ENCODE measurements at regions not wholly inside any gene's neighbourhood (a gene's known extent, or its start where the extent isn't known, plus 50 kb on each side); places are given as distances from the start of the nearest gene placed in this dataset.

- Histone ChIP-seq H3K79me2 (ENCODE audit: control insufficient read depth, insufficient read depth, low read length) (no peaks in the 10 kb centered on the region), H3K4me1 (replicated peaks in 1 of 2; ENCODE audit: control insufficient read depth in 2 of 2, insufficient read depth in 2 of 2, low read length in 2 of 2) (no peaks in the 10 kb centered on the region), H3K9ac (ENCODE audit: insufficient read depth in 1 of 2, low read depth in 2 of 2, low read length in 2 of 2) (no peak overlapping the region), H3K36me3 (ENCODE audit: control insufficient read depth, insufficient read depth, low read length) (no peaks in the 10 kb centered on the region), H3K27me3 (ENCODE audit: control insufficient read depth in 2 of 2, insufficient read depth in 2 of 2, low read length in 2 of 2) (no peaks in the 10 kb centered on the region), H3K4me3 (no peak overlapping the region), H3K9me3 (replicated peaks; ENCODE audit: control insufficient read depth, insufficient read depth, low read depth, low read length) (no peaks in the 10 kb centered on the region), H4K20me1 (replicated peaks; ENCODE audit: control insufficient read depth, insufficient read depth, low read length) (no peaks in the 10 kb centered on the region), H3K27ac (ENCODE audit: extremely low read depth, low read depth, low read length) (no peak overlapping the region), H2AFZ (ENCODE audit: low read depth, low read length) (no peak overlapping the region), H3K9me1 (ENCODE audit: control insufficient read depth, insufficient read depth, low read length) (no peaks in the 10 kb centered on the region), H3K4me2 (ENCODE audit: insufficient read depth, low read length) (no peak overlapping the region)
- intact Hi-C loops (cut with micrococcal nuclease) (no loop called here), in situ Hi-C loops (cut with MboI) (no loop called here)
- TF ChIP-seq ZNF280A (IDR thresholded peaks at IDR 0.05; ENCODE audit: low read depth, partially characterized antibody) (no peak), ZNF395 (CRISPR knock-in tag; IDR thresholded peaks at IDR 0.05) (no peak), KAT7 (CRISPR knock-in tag; IDR thresholded peaks at IDR 0.05; ENCODE audit: borderline replicate concordance) (no peak), ZNF146 (CRISPR knock-in tag; IDR thresholded peaks at IDR 0.05; ENCODE audit: unreplicated experiment) (no peak), ZBTB43 (CRISPR knock-in tag; IDR thresholded peaks at IDR 0.05) (no peak), FOXA3 (CRISPR knock-in tag; conservative IDR thresholded peaks at IDR 0.05 in 1 of 2, IDR thresholded peaks at IDR 0.05 in 1 of 2) (no peak), HCFC1 (IDR thresholded peaks at IDR 0.05; ENCODE audit: low read depth, low read length) (no peak), GABPA (tag; conservative IDR thresholded peaks at IDR 0.05; ENCODE audit: low read depth) (no peak), MXD1 (CRISPR knock-in tag; IDR thresholded peaks at IDR 0.05; ENCODE audit: borderline replicate concordance, poor library complexity, severe bottlenecking) (no peak), RBM25 (IDR thresholded peaks at IDR 0.05; ENCODE audit: low read depth, low read length, severe bottlenecking) (no peak), ETS1 (conservative IDR thresholded peaks at IDR 0.05; ENCODE audit: control insufficient read depth, low read depth, low read length) (no peak), ZC3H8 (IDR thresholded peaks at IDR 0.05) (no peak)
- no peak for DNase-seq (ENCODE audit: extremely low read depth in 1 of 4, low spot score in 3 of 4)
- no TSS peak for BruUV-seq (replicated peaks)
- ChIA-PET CTCF (ENCODE audit: low intra/inter-chr PET ratio) (no interaction called here), POLR2A (no interaction called here)
- ATAC-seq, result no peak
- FAIRE-seq, result no peak
These were observed 150.6 kb downstream of the CCDC59 start for GRCh38 chr12:82207556-82207955.

All from K562 (cell line).